Lower leg skin (tissue), 3 donors: ENCODE measurements at regions not wholly inside any gene's neighbourhood (a gene's known extent, or its start where the extent isn't known, plus 50 kb on each side); places are given as distances from the start of the nearest gene placed in this dataset.
"Not testable (repeated sequence)": the region's sequence is repeated elsewhere in the genome, so short reads cannot be mapped to it uniquely, and the experiment has no call there.

Experiments used
- CTCF ChIP-seq, 3 donors: fragments of 450-650 bp; IDR thresholded peaks; one replicate each; pipeline ENCODE4 v1.5.1; 2016; ENCODE audit warnings: antibody characterized with exemption in 3 of 3, mild to moderate bottlenecking in 3 of 3, moderate library complexity in 2 of 3
- POLR2A ChIP-seq, 2 donors: fragments of 450-650 bp; IDR thresholded peaks; one replicate each; pipeline ENCODE4 v1.6.1; 2016 to 2017; ENCODE audit warnings: antibody characterized with exemption in 2 of 2, mild to moderate bottlenecking in 1 of 2, moderate library complexity in 1 of 2

DNA sequence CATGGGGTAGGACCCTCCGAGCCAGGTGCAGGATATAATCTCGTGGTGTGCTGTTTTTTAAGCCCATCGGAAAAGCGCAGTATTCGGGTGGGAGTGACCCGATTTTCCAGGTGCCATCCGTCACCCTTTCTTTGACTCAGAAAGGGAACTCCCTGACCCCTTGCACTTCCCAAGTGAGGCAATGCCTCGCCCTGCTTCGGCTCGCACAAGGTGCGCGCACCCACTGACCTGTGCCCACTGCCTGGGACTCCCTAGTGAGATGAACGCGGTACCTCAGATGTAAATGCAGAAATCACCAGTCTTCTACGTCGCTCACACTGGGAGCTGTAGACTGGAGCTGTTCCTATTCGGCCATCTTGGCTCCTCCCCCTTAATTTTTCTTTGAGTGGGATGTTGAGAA, 382.9 kb upstream of the ISX start:
- not testable (repeated sequence) for TF ChIP-seq CTCF, POLR2A (IDR thresholded peaks at IDR 0.05)
